GM18870 (cell line): ENCODE measurements at regions not wholly inside any gene's neighbourhood (a gene's known extent, or its start where the extent isn't known, plus 50 kb on each side); places are given as distances from the start of the nearest gene placed in this dataset.
A peak's percentile ranks its signal among the peaks of the same experiment; 100 is the strongest.

Experiments used
- ATAC-seq: cut with Tn5 transposase; IDR thresholded peaks from one replicate; pipeline ENCODE4 v1.9.1; 2021; ENCODE audit warnings: moderate library complexity; ENCODE audit not compliant: unreplicated experiment

- no peak for ATAC-seq
Measured at GRCh38 chr10:113967126-113967525, 76.5 kb upstream of the ADRB1 start.

DNA sequence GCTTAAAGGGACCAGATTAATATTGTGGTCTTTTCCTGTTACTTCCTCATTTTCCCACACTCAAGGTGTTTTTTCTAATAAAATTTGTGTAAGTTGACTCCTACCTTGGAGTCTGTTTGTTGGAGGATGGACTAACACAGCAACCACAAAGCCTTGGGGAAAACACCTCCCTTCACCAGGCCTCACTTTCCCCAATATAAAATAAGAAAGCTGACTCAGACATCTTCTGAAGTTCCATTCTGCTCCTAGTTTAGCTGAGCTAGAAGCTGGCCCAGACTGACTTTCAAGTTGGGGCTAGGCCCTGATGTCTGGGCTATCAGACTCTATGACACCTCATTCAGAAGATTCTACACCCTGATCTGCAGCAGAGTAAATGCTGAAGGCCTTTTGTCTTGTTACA is 73.0 kb upstream of the ADRB1 start:
- ATAC-seq: peak; percentile 38

GRCh38 chr10:113971349-113971973 is 72.2 kb upstream of the ADRB1 start:
- no peak for ATAC-seq

- ATAC-seq: no peak
Measured at GRCh38 chr10:113977174-113977573, 66.5 kb upstream of the ADRB1 start.

GRCh38 chr10:113978802-113979201 is 64.9 kb upstream of the ADRB1 start:
- no peak for ATAC-seq

DNA sequence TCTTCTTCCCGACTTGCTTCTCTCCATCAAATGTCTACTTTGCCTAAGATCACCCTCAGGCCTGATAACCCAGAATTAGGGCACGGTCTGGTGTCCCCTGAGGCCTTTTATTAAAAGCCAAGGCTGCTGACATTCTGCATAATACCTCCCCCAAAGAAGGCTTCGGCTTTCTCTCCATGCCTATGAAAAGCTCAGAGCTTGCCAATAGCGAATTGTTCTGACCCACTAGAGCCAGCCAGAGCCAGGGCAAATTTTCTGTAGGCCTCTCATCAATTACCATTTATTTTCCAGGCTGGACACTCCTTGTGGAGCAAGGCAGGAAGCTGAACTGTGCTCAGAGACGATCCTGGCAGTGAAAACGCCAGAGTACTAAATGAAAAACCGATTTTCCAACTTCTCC is 64.3 kb upstream of the ADRB1 start:
- no peak for ATAC-seq

GRCh38 chr10:113980408-113981087 is 63.1 kb upstream of the ADRB1 start:
- no peak for ATAC-seq

DNA sequence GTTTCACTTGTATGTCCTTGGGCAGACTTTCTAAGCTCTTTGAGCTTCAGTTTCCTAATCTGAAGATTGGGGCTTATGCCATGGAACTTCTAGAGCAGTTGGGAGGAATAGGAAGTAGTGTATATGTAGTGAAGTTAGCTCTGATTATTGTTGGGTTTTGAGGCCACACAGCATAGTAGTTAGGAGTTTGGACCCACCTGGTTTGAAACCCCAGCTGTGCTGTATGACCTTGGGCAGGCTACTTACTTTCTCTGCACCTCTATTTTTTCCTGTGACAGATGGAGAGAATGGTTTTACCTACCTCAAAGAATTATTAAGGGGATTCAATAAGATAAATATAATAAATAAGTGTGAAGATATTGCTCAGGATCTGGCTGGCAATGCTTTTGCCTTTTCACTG is 61.4 kb upstream of the ADRB1 start:
- no peak for ATAC-seq

GRCh38 chr10:113982769-113983168 is 60.9 kb upstream of the ADRB1 start:
- peak; percentile 86 for ATAC-seq

- no peak for ATAC-seq
Measured at GRCh38 chr10:113983552-113983951, 60.1 kb upstream of the ADRB1 start.

DNA sequence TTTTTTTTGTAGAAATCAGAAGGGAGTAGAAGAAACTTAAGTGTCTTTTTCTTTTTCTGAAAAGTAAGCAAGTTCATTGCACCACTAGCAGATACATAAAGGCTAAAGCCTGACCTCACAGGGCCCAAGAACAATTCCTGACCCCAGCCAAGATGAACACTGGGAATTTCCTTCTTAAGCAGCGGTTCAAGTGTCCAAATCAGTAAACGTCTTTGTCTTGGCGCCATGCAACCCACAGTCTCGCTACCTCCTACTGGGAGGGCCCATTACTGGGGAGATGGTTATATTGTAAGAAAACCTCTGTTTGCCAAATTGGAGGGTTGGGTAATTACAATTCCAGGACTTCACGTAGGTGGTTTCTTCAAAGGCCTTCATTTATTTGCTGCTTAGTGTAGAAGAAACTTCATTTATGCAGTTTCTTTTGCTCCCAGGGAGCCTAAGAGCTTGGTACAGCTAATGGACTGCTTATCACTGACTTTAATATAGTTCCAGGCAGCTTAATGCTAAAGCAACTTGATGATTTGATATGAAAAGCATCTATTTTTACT is 58.3 kb upstream of the ADRB1 start:
- no peak for ATAC-seq

- ATAC-seq: no peak
Measured at GRCh38 chr10:113986316-113986715, 57.4 kb upstream of the ADRB1 start.

DNA sequence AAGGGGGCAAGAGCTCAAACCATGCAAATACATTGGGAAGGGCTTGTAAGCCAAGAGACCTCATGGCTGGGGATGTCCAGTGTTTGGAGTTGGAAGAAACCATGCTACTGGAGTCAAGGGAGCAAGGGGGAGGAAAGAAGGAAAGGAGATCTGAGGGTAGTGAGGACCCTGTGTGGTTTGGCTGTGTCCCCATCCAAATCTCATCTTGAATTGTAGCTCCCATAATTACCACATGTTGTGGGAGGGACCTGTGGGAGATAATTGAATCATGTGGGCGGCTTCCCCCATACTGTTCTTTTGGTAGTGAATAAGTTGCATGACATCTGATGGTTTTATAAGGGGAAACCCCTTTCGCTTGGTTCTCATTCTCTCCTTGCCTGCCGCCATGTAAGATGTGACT is 56.5 kb upstream of the ADRB1 start:
- no peak for ATAC-seq

- ATAC-seq: no peak
Measured at GRCh38 chr10:113987805-113988204, 55.9 kb upstream of the ADRB1 start.

GRCh38 chr10:113988535-113988934 is 55.1 kb upstream of the ADRB1 start:
- no peak for ATAC-seq

DNA sequence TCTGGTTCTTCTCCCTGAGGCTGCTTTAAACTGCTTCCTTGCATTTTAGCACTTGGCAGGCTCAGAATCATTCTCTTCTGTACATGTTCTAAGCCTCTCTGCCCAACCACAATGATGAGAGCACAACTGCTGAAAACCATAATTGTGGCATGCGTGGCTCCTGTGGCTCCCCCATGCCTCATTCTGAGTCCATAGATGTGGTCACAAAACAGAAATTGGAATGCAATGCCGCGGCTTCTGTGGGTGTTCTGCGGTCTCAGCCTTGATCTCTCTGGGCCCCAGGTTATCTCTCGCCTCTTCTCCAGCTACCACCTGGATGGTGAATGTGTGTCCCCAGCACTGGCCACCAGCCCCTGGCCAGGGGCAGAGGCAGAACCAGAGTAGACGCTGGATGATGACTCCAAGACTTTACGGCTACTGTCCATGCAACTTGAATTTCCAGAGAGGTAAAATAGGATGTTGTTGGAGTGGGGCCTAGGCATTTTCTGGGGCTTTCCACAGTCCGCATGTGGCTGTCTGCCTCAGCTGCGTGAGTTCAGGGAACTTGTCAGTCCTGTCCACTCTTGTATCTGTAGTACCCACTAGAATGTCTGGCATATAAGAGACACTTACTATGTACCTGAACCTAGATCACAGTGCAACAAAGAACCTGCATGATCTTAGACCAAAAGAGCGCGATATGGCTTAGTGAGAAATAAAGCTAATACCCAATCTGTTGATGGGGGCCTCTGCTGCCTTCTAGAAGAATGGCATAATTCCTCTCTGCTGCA is 52.4 kb upstream of the ADRB1 start:
- ATAC-seq: no peak

DNA sequence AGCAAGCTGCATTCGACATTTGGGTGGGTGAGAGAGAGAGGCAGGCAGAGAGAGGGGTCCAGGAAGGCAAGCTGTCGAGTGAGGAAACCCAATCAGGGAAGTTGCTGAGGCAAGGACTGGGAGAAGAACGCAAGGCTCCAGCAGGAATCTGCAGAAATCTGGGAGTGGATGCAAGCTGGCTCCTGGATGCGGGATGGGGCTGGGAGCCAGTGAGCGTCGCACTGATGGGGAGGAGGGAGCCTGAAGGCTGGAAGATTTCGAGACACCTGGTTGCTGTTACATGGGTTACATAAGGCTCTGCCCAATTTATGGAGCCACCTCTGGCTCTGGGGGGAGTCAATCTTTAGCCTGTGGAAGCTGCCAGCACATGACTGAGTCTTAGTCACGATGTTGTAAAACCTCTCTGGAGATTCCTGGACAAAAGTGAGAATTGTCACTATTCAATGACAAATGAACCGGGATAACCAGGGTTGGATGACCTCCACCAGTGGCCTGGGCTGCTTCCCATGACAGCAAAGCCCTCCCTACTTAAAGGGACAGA is 51.1 kb upstream of the ADRB1 start:
- no peak for ATAC-seq

GRCh38 chr10:113993489-113993991 is 50.1 kb upstream of the ADRB1 start:
- ATAC-seq: no peak
